IPS-15b (cell line): ENCODE measurements at regions not wholly inside any gene's neighbourhood (a gene's known extent, or its start where the extent isn't known, plus 50 kb on each side); places are given as distances from the start of the nearest gene placed in this dataset.

Experiments used
- H3K27me3 ChIP-seq: one replicate; pipeline ENCODE4 v1.6.1; 2013; ENCODE audit warnings: low read length; ENCODE audit not compliant: control insufficient read depth, insufficient read depth
- H3K36me3 ChIP-seq: one replicate; pipeline ENCODE4 v1.6.1; 2013; ENCODE audit warnings: low read length; ENCODE audit not compliant: control insufficient read depth, insufficient read depth
- H3K4me1 ChIP-seq: one replicate; pipeline ENCODE4 v1.6.1; 2013; ENCODE audit warnings: mild to moderate bottlenecking, low read length; ENCODE audit not compliant: control insufficient read depth, insufficient read depth
- H3K4me3 ChIP-seq: one replicate; pipeline ENCODE4 v1.5.1; 2013; ENCODE audit warnings: low read depth, low read length
- H3K9ac ChIP-seq: one replicate; pipeline ENCODE4 v1.6.1; 2013; ENCODE audit warnings: low read depth, mild to moderate bottlenecking, low read length
- H3K9me3 ChIP-seq: one replicate; pipeline ENCODE4 v1.6.1; 2013; ENCODE audit warnings: mild to moderate bottlenecking, low read length; ENCODE audit not compliant: control insufficient read depth, insufficient read depth

DNA sequence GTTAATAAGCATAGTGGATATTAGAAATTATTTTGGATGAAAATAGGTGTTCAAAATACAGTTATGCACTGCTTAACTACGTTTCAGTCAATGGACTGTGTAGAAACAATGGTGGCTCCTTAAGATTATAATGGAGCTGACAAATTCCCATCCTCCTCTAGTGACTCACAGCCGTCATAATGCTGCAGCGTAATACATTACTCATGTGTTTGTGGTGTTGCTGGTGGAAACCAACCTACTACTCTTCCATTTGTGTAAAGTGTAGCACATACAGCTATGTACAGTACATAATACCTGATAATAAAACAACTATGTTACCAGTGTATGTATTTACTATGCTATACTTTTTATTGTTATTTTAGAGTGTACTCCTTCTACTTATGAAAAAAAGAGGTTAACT lies 111.2 kb upstream of the TMCC3 start:
- Histone ChIP-seq H3K4me1 (no peaks in the 10 kb centered on the region), H3K9me3 (no peaks in the 10 kb centered on the region), H3K9ac (no peak overlapping the region), H3K36me3 (no peaks in the 10 kb centered on the region), H3K4me3 (no peak overlapping the region), H3K27me3 (no peaks in the 10 kb centered on the region)

DNA sequence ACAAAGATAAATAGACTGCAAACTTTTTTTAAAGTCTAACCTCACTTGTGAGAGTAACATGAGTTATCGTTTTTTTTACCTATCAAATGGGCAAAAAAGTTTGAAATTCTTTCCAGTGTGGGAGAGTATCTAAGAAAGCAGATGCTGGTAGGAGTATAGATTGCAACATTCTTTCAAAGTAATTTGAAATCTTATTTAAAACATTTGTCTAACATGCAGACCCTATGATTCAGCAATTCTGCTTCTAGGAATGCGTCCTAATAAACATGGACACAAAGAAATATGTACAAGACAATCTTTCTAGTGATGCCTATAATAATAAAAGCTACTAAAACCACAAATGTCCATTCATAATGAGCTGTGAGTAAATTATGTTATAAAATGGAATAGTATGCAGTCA lies 110.4 kb upstream of the TMCC3 start:
- H3K4me3 ChIP-seq = no peak overlapping the region
- H3K4me1 ChIP-seq = no peaks in the 10 kb centered on the region
- no peak overlapping the region for H3K9ac ChIP-seq
- H3K36me3 ChIP-seq = no peaks in the 10 kb centered on the region
- H3K27me3 ChIP-seq = no peaks in the 10 kb centered on the region
- no peaks in the 10 kb centered on the region for H3K9me3 ChIP-seq

DNA sequence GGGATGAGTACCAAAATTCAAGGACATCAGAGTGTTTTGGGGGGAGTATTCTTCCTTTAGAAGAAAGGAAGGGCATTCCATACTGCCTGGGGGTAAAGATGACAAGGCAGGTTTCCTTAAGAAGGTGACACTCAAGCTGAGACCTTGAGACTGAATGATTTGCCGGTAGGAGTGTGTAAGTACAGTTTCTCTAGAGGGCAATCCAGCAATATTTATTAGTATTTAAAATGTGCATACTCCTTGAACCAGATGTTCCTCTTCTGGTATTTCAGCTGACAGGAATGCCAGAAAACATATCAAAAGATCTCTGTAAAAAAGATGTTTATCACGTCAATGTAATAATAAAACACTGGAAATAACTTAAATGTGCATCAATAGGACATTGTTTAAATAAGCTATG lies 106.4 kb upstream of the TMCC3 start:
- Histone ChIP-seq H3K4me1 (no peaks in the 10 kb centered on the region), H3K9ac (no peak overlapping the region), H3K36me3 (no peaks in the 10 kb centered on the region), H3K4me3 (no peak overlapping the region), H3K27me3 (no peaks in the 10 kb centered on the region), H3K9me3 (no peaks in the 10 kb centered on the region)

DNA sequence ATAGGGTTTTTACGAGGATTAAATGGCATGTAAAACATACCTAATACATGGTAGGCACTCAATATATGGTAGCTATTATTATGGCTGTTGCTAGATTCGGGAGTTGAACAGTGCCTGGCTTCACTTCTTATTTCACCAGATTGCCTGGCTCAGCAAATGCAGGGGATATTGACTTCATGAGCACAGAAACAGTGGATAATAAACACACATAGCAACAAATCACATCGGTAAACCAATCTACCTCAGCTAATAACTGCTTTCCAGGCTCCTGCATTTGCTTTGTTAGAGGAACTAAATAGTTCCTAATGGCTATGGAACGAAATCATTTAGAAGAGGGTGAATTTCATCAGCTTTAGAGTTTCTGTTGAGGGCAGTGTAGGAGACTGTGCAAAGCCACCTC lies 105.2 kb upstream of the TMCC3 start:
- H3K4me3 ChIP-seq = no peak overlapping the region
- H3K4me1 ChIP-seq = no peaks in the 10 kb centered on the region
- no peaks in the 10 kb centered on the region for H3K36me3 ChIP-seq
- H3K9me3 ChIP-seq = no peaks in the 10 kb centered on the region
- no peaks in the 10 kb centered on the region for H3K27me3 ChIP-seq
- H3K9ac ChIP-seq = no peak overlapping the region

DNA sequence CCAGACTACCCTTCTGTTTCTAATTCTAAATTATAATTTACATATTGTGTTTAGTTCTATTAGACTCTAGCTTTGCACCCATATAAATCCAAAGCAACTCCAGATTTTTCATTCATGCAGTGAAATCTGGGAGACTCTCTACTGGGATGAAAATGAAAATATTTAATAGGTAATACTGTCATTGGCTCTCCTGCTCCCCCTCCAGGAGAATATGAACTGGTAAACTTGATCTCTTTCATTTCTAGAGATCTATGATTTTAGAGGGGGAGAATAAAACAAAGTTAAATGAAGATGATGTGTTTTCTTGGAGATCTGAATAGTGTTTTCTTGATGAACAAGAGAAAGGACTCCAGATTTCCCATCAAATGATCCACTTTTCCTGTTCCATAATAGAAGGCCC lies 104.3 kb upstream of the TMCC3 start:
- no peaks in the 10 kb centered on the region for H3K36me3 ChIP-seq
- H3K4me3 ChIP-seq = no peak overlapping the region
- no peaks in the 10 kb centered on the region for H3K4me1 ChIP-seq
- no peaks in the 10 kb centered on the region for H3K9me3 ChIP-seq
- H3K9ac ChIP-seq = no peak overlapping the region
- no peaks in the 10 kb centered on the region for H3K27me3 ChIP-seq

DNA sequence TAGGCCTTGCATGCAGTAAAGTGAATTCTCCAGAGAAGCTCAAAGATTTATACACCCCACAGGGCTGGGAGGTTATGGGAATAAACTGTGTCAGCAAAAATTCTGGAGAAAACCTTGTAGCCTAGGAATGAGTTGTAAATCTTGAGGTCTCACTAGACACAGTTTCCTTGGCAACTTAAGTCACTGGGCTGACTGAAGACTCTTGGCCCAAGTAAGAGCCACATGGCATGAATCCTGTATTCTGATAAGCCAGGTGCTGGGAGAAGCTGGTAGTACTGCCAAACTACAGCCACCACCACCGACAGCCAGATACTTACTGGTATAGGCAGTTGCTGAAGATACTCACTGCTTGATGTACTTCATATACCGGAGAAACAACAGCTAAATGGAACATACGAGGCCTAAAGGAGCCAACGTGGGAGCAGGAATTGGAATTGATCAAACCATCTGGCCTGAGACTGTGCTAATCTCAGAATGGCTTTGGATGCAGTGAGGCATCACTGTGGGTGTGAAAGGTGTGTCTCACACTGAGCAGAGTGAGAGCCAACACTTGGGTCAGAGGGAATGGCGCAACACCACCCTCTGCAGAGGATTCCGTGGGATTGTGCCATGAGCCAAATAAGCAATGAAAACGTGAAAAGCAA lies 102.8 kb upstream of the TMCC3 start:
- Histone ChIP-seq H3K4me3 (no peak overlapping the region), H3K4me1 (no peaks in the 10 kb centered on the region), H3K9ac (no peak overlapping the region), H3K27me3 (no peaks in the 10 kb centered on the region), H3K36me3 (no peaks in the 10 kb centered on the region), H3K9me3 (no peaks in the 10 kb centered on the region)

DNA sequence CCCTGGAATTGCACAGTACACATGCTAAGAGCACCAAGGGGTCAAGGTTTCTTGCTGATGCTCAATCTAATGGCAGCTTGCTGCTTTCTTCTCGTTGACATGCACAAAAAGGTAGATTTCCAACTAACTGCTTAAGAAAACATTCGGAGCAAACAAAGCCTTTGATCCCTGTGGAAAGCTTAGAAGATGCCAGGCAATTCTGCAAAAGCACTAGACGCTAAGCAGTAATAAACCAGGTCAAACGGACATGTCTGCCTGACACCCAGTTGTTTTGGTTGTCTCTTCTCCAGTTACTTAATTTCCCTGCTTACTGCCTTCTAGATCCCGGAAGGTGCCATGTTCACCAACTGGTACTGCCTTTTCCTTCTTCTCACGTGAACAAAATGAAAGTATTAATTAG lies 100.5 kb upstream of the TMCC3 start:
- H3K27me3 ChIP-seq = no peaks in the 10 kb centered on the region
- no peaks in the 10 kb centered on the region for H3K9me3 ChIP-seq
- H3K4me3 ChIP-seq = no peak overlapping the region
- no peak overlapping the region for H3K9ac ChIP-seq
- no peaks in the 10 kb centered on the region for H3K36me3 ChIP-seq
- H3K4me1 ChIP-seq = no peaks in the 10 kb centered on the region

DNA sequence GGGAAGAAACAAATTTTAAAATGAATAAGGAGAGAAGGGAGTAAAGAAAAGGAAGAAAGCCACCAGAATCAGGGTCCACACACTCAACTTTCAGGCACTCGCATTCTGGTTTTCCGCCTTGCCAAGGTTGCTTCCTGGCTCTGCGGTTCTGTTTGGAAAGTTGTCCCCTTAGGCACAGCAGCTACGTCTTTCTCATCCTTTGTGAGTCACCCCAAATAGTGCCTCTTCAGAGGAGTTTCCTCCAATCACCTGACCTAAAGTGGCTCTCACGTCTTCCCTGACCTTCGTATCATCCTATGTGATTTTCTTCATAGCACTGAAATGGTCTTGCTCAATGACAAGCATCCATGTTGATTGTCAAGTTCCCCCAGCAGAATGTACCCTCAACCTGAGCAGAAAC lies 99.5 kb upstream of the TMCC3 start:
- H3K4me1 ChIP-seq = no peaks in the 10 kb centered on the region
- H3K9me3 ChIP-seq = no peaks in the 10 kb centered on the region
- no peaks in the 10 kb centered on the region for H3K36me3 ChIP-seq
- H3K27me3 ChIP-seq = no peaks in the 10 kb centered on the region
- no peak overlapping the region for H3K4me3 ChIP-seq
- no peak overlapping the region for H3K9ac ChIP-seq

DNA sequence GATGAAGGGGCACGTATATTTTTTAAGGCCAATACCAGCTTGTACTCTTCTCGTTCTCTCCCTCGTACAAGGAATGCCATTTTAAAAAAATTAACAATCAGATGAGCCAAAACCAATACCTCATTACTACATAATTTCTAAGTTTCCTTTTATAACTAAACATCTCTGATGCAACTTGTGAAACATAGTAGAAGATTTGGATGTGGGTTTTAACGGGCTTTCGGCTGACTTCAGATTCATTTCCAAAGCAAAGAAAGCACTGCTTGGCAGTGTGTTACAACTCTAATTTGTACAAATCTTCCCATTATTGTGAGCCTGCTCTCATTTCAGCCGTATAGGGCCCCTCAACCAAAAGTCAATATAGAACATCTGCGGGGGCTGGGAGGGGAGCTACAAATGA lies 99.1 kb upstream of the TMCC3 start:
- Histone ChIP-seq H3K9me3 (no peaks in the 10 kb centered on the region), H3K4me3 (no peak overlapping the region), H3K27me3 (no peaks in the 10 kb centered on the region), H3K9ac (no peak overlapping the region), H3K36me3 (no peaks in the 10 kb centered on the region), H3K4me1 (no peaks in the 10 kb centered on the region)

DNA sequence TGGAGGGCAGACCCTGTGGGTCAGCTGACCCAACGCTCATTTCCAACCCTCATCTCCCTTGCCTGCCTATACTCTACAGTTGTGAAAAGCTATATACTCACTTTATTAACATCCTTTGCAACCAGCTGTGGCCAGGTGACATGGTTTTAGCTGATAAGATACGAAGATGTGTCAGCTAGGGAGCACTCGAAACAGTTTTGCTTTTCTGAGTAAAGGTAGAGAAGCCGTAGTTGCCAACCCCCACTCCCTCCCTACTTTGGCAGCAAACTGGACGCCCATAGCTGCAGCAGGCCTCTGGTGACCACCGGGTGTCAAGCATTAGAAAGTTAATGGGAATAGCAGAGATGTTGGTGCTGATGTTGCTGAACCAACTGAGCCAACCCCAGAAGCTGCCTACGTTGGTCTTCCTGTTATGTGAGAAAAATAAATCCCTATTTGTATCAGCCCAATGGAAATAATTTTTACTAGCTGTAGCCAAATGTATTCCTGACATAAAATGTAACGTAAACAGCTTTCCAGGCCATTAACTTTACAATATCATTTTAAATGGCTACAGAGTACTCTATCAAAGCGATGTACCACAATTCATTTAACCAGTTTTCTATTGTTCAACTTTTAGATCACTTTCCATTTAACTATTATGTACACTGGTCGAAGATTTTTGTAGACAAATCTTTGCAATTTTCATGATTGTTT lies 98.5 kb upstream of the TMCC3 start:
- Histone ChIP-seq H3K27me3 (no peaks in the 10 kb centered on the region), H3K36me3 (no peaks in the 10 kb centered on the region), H3K9ac (no peak overlapping the region), H3K4me1 (no peaks in the 10 kb centered on the region), H3K9me3 (no peaks in the 10 kb centered on the region), H3K4me3 (no peak overlapping the region)

DNA sequence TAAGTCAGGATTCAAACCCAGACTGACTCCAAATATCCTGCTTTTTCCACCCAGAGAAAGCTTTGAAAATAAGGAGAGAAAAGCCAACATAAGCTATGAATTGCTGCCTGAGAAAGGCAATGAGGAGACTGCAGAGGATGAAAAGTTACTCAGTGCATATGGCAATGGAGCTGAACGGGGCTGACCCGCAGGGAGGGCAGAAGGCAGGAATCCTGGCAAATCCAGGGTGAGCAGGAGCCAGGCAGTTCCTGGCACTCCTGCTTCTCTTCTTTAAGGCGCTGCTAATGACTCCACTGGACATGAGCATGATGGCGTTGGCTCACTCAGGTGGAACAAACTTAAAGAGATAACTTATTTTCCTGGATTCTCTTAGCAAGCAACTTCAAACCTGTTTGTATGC lies 95.2 kb upstream of the TMCC3 start:
- H3K9ac ChIP-seq = no peak overlapping the region

DNA sequence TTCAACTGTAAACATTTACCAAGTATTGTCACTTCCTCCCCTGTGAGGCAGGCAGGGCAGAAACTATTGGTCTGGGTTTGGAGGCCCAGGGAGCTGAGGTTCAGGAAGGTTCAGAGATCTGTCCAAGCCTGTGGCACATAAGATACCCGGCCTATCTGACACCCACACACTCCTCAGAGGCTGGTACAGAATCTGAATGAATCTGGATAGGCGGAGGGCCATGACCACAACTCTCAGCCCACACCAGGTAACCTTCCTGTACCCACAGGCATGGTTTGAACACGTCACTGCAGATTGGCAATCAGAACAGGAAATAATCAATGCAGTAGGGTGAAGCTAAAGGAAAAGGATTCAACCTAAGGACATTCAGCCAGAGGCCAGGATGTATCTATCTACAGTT lies 92.8 kb upstream of the TMCC3 start:
- H3K9ac ChIP-seq = no peak overlapping the region
- no peaks in the 10 kb centered on the region for H3K27me3 ChIP-seq
- no peak overlapping the region for H3K4me3 ChIP-seq
- H3K9me3 ChIP-seq = no peaks in the 10 kb centered on the region
- no peaks in the 10 kb centered on the region for H3K36me3 ChIP-seq
- peaks cover 5% of the 10 kb centered on the region for H3K4me1 ChIP-seq

More for the DNA sequence above, 95.2 kb upstream of the TMCC3 start:
- Histone ChIP-seq H3K27me3 (no peaks in the 10 kb centered on the region), H3K4me1 (peaks cover 5% of the 10 kb centered on the region), H3K9me3 (no peaks in the 10 kb centered on the region), H3K36me3 (no peaks in the 10 kb centered on the region), H3K4me3 (no peak overlapping the region)
